Umbilical cord (tissue), 1 donor: ENCODE measurements at regions not wholly inside any gene's neighbourhood (a gene's known extent, or its start where the extent isn't known, plus 50 kb on each side); places are given as distances from the start of the nearest gene placed in this dataset.
A peak's percentile ranks its signal among the peaks of the same experiment; 100 is the strongest.

ENCODE experiments used
- DNase-seq: peaks from one replicate; pipeline ENCODE4 v3.0.0-alpha.2; 2015; ENCODE audit warnings: low spot score

GRCh38 chr17:73753751-73754496 is 109.7 kb upstream of the SDK2 start:
- DNase-seq = no peak

DNA sequence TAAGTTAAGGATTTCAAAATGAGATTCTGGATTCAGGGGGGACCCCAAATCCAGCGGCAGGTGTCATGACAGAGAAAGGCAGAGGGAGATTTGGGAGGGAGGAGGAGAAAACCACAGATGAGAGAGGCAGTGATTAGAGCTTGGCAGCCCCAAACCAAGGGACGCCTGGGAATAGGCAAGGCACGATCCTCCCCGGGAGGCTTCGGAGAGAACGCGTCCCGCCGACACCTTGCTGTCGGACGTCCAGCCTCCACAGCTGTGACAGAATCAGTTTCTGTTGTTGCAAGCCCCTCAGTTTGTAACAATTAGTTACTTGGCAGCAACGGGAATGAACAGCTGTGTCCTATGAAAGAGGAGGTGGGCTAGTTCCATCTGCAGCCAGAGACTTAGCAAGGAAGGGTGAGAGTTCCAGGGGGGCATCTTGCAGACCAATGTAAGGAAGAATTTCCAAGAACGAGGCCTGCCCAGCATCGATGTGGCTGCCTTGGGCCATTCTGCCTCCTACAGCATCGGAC is 110.7 kb upstream of the SDK2 start:
- no peak for DNase-seq

- DNase-seq = no peak
Measured at GRCh38 chr17:73757420-73757819, 113.2 kb upstream of the SDK2 start.

- no peak for DNase-seq
Measured at GRCh38 chr17:73758245-73758644, 114.0 kb upstream of the SDK2 start.

DNA sequence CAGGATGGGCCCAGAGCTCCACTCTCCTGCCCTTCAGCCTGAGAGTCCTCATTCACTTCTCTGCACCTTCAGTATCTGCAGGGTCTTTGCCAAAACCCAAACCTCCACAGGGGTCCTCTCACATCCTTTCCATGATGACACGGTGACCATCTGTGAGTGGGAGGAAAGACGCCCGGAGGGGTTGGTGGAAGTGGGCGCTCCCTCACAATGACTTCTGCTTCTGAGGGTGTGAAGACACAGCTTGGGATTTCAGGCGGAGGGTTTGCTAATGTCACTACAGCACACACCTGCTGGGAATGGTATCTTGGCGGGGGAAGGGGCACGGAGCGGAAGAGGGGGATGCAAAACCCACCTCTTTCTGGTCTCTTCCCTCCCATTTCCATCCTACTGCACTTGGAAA is 115.1 kb upstream of the SDK2 start:
- no peak for DNase-seq

- no peak for DNase-seq
Measured at GRCh38 chr17:73759734-73760438, 115.6 kb upstream of the SDK2 start.

- no peak for DNase-seq
Measured at GRCh38 chr17:73760439-73760758, 116.2 kb upstream of the SDK2 start.

DNA sequence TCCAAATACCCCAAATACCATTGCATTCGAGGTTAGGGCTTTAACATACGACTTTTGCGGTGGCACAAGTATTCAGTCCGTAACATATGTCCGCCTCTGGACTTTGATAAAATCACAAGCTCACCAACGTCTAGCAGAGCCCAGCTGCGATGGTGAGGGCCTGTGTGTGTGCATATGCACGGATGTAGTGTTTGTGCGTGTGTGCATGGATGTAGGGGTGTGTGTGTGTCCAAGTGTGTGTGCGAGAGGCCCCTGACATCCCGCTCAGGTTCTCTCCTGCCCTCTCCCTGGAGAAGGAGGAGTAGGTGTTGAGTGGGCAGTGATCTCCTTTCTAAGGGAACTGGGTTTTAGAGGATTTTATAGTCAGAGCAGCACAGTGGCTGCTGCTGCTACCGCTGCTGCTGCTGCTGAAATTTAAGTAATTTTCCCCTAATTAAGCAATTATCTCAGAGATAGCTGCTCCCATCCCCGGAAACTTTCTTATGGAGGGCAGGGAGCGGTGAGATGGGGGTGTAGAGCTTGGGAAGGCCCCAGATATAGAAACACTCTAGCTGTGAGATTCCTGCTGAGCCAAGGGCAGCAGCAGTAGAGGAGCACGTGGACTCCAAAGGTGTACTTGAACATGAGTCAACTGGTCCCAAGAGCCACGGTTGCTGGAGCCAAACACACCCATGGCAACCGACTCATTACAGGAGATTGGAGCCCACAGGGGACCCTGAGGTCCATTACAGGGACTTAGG is 121.7 kb upstream of the SDK2 start:
- no peak for DNase-seq

DNA sequence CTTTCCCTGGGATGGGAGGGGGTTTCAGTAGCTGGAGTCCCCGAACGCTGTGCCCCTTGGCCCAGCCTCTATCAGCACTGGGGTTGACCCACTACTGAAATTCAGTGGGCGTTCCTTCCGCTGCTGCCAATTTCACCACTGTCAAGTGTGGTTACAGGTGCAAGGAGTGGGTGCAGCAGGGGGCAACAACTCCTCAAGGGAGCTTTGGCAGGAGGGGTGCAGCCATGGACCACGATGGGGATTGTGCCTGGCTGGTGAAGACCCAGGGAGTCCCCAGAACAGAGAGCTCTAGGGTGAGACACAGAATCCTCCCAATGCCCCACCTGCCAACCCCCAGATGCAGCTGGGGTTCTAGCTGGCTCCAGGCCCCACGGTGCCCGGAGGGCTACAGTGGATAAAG is 123.5 kb upstream of the SDK2 start:
- no peak for DNase-seq

GRCh38 chr17:73768691-73769090 is 124.4 kb upstream of the SDK2 start:
- no peak for DNase-seq

DNA sequence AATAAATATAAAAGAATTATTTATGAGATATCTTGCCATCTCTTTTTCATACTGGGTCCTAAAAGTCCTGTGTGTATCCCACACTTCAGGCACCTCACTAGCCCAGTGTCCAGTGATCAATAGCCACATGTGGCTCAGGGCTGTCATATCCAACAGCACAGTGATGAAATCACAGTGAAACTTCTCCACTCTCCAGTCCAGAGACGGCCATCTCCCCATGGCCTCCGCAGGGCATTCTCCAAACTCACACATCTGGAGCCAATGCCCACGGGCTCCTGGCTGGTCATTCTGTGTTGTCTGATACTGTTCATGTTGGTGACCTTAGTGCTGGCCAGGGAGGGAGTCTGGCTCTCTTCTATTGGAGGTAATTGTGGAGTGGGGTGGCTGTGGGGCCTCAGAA is 125.2 kb upstream of the SDK2 start:
- no peak for DNase-seq

DNA sequence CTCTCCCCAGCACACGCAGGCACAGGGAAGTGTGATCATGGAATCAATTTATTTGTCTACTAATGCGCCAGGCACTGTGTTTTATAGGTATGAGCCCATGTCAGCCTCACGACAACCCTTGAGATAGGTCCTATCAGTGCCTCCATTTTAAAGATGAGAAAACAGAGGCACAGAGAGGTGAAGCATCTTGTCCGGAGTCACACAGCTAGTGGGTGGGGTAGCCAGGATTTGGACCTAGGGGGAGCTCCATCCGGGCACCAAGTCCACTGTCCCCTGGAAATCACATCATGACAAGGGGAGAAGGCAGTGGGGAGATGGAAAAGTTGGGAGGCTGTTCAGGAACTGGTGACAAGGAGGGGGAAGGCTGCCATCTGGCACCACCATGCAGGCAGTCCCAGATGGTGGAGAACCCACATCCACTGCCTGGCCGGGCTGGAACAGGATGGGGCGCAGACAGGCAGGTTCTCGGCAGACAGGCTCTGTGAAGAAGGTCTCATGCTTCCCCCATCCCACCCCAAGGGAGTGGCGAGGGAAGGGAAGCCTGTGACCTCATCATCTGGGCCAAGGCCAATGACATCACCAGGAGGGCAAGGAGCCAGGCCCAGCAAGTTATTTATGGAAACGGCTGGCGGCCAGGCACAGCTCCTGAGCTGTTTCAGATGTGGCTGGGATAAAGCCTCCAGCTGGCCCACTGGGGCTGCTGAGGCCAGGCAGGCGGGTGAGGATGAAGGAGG is 126.0 kb upstream of the SDK2 start:
- DNase-seq = peak; percentile 91

- no peak for DNase-seq
Measured at GRCh38 chr17:73770849-73771229, 126.6 kb upstream of the SDK2 start.

DNA sequence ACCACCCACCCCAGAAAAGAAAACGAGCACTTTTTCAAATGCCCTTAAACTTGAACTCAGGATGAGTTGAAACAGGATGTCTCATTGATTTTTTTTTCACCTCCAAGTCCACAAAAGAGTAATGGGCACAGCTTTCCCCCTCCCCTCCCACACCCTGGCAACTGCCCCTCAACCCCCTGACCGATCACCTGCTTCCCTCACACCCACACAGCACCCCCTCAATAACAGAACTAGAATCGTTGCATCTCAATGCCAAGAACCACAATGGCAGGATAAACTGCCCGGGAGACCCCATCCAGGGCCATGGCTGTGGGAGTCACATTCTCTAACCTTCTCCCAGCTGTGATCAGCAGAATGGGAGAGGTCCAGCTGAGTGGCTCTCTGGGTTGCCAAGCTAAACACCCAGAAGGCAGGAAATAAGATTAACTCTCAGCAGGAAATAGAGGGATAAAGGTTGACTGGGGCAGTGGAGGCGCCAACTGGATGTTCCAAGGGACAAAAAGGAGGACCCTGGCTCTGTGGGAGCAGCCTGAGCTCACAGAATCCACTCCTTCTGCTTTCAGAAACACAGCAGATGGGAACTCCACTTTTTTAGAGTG is 128.0 kb upstream of the SDK2 start:
- no peak for DNase-seq

DNA sequence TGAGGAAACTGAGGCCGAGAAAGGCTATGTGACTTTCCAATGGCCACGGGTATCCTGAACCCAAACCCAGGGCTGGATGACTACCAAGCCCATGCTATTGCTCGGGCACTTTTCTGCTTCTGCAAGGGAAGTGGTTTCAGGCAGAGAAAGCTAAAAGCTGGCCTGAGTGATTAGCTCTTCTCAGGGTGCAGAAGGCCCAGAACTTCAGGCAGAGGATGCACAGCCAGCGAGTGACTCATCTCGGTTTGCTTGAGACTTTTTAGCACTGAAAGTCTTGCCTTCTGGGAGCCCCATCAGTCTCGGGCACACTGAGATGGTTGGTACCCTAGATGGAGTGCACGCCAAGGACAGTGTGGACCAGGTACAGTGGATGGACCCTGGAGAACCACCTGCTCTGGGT is 129.5 kb upstream of the SDK2 start:
- DNase-seq = peak; percentile 70

GRCh38 chr17:73774852-73775251 is 130.6 kb upstream of the SDK2 start:
- DNase-seq = peak; percentile 75

GRCh38 chr17:73776351-73777130 is 132.3 kb upstream of the SDK2 start:
- DNase-seq = peak; percentile 83

- DNase-seq = peak; percentile 39
Measured at GRCh38 chr17:73777131-73777449, 132.8 kb upstream of the SDK2 start.

GRCh38 chr17:73782231-73782630 is 138.0 kb upstream of the SDK2 start:
- no peak for DNase-seq

DNA sequence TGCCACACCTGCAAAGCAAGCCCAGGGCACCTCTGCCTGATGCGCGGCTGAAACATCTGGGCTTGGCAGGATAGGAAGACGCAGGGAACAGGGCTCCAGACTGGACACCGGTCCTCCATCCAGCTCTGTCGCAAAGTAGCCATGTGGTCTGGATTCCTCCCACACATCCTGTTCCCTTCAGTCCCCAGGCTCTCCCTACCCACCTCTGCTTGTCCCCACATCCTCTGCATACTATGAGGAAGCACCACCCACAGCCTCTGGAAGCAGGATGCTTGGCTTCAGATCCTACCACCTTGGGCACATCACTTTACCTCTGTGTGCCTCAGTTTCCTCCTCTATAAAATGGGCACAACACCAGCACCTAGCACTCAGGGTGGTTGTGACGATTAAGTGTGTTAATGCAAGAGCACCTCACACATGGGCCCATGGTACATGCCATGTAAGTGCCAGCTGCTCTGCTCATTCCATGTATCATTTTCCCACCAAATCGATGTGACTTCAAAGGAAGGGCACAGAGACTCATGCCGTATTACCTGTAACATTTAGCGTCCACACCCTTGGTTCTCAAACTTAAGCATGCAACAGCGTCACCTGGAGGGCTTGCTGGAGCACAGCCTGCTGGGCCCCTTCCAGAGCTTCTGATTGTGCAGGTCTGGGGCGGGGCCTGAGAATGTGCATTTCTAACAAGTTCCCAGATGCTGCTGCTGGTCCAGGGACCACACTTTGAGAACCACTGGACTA is 138.6 kb upstream of the SDK2 start:
- no peak for DNase-seq
